G401.6 (cell line): ENCODE measurements at regions not wholly inside any gene's neighbourhood (a gene's known extent, or its start where the extent isn't known, plus 50 kb on each side); places are given as distances from the start of the nearest gene placed in this dataset.

Experiments
- FAIRE-seq: peaks from 2 replicates; lab custom pipeline; 2012; peaks lifted over from hg19 to GRCh38; lab: Jason Lieb, UNC

DNA sequence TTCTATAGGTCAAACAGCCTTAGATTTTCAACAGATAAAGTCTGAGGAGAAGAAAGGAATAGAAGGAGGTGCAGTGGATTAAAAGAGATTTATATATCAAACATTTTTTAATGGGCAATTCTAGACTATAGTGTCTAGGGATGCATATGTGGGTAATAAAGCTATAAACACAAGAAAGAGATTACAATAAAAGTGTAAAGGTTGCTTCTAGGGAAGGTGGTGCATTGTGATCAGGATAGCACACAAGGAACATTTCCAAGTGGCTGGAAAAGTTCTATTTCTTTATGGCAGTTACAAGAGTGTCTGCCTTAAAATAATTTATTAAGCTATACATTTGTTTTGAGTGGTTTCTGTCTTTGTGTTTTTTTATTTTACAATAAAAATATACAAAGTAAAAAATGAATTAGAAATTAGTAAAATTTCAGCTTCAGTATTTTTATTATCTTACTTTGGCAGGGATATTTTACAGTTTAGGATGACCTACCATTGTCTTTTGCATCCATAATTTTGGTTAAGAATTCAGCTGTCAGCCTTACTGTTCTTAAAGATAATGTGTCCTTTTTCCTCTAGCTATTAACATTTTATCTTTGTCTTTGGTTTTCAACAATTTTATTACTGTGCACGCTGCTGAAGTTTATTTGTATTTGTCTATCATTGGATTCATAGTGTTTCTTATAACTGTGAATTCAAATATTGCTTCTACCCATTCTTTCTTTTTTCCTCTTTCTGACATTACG is 221.8 kb downstream of the LACC1 start:
- FAIRE-seq: no peak

DNA sequence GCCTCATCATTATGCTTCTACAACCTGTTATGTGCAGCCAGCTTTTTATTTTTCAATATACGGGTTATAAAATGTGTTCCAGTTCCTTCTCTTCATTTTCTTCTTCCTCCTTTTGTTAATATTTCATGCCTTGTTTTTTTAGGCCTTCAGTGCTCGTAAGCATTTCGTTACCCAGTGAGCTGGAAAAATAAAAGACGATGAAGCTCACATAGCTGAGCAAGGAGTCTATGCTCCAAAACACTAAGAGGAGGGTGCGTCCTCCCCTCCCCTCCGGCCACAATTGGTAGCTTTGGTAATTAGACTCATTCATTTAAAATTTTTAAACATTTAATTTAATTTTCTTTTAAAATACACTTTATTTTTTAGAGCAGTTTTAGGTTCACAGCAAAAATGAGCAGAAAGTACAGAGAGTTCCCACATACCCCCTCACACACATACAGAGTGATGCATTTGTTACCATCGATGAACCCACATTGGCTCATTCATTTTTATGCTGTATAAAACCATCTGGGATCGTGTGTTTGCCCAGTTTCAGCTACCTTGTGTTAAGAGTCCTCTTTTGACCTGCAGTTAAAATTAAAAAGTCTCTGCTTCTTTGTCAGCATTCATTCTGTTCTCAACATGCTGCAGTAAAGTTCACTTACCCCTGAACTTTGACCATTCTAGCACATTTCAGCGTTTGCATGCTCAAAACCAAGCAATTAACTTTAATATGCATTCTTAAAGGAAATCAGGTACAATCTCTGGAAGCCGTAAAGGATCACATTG is 223.9 kb downstream of the LACC1 start:
- FAIRE-seq: no peak

DNA sequence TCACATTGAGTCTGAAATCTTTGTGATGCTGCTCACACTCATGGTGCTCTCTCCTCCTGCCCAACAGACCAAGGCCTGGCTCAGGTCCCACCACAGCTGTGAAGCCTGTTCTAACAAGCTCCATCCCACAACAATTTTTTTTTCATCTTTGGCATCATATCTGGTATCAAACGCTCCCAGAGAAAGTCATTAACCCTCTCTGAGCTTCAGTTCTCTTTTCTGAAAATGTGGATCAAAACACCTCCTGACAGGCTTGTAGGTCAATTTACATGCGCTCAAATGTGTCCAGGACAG is 224.4 kb downstream of the LACC1 start:
- no peak for FAIRE-seq

DNA sequence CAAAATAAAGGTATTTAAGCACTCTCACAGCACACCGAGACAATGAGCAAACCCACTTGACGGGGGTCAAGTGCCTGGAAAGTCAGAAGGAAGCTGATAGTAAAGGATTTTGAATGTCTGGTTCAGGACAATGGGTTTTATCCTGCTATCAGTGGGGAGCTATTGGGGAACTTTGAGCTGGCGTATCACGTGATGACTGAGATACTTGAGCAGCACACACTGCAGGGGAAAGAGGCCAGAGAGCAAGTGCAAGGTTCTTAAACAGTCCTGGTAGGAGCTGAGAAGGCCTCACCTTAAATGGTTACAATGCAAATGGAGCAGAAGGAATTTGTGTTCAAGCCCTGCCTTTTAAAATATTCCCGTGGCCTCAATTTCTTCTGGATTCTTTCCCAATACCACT is 225.3 kb downstream of the LACC1 start:
- FAIRE-seq: no peak

DNA sequence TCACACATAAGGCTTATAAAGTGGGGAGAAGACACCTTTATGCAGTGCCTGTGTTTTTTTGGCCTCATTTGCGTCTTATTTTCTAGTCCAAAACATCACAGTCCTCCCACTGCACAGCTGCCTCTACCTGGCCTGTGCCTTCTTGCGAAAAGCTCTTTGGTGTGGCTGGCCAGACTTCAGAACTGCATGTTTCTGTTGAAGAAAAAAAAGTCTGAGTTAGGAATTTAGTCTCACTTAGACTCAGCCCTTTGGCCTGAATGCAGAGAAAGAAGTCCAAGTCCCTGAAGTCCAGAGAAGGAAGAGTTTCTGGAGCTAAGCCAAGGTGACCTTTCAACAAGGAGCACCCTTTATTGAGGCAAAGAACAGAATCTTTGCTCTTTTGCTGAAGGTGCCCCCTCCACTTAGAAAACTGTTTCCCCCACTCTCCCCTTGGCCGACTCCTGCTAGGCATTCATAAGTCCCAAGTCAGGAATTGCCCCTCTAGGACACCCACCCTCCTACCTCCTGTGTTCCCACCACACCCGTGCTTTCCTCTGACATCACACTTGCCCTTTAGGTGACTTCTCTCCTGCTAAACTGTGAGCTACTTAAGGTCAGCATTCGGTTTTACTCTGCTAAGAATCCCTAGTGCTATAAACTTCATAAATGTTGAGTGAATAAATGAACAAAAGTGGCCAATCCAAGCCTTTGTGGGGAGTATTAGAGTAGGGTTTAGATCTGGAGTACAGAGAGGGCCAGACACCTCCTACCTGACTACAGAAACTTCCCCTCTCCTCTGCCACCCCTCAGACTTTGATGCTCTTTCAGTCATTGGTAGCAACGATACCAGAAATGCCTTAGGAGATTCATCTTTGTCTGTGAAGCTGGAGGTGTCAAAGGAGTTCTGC is 226.8 kb downstream of the LACC1 start:
- FAIRE-seq: no peak

DNA sequence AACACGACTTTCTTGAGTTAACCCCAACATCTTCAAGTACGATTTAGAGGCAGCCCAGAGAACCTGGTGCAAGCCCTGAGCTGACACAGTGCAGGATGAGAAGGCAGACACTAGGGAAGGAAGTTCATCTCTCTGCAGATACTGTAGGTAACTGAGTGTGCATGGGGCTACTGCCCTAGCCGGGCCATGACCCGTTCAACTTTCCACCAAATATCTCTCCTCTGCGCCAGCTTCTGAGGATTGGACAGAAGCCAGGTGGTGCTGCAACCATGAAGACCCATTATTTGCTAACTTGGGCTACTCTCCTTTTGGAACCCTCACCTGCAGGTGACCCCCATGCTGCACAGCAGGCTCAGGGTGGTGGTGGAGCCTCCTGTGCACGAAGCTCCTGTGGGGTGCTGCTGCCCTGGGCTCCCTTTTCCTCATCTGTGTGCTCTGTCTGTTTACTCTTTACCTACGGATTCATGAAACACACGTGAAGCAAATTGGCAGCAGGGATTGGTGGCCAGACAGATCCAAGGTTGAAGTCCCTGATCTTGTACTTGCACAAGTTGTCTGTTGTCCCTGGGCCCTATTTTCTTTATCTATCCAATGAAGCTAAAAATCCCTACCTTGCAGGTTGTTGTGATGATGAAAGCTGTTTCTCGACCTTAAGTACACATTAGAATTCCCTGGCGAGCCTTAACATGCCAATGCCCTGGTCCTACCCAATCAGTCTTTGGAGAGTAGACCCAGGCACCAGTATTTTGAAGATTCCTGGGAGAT is 227.8 kb downstream of the LACC1 start:
- FAIRE-seq: no peak

DNA sequence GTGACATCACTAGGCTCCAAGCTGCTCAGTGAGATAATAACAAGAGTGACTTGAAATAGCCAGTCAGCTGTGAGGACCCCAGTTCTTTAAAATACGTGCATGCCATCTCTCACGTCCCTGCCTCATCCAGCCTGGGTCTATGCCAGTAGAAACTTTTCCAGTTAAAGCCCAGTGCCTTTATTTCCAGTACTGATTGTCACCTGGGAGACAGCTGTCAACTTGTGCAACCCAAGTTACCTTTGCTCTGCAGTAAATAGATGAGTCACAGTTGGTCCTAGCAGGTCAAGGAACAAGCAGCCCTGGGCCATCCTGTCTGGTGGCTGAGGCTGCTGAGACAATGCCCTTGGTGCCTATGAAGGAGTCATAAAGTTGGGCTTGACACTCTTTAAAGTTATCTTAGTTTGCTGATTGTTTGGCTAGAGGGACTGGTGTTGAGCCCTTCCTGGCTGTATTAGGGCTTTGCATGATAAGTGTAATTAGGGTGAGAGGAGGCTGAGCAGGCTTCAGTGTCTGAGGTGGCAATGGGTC is 228.7 kb downstream of the LACC1 start:
- FAIRE-seq: no peak

DNA sequence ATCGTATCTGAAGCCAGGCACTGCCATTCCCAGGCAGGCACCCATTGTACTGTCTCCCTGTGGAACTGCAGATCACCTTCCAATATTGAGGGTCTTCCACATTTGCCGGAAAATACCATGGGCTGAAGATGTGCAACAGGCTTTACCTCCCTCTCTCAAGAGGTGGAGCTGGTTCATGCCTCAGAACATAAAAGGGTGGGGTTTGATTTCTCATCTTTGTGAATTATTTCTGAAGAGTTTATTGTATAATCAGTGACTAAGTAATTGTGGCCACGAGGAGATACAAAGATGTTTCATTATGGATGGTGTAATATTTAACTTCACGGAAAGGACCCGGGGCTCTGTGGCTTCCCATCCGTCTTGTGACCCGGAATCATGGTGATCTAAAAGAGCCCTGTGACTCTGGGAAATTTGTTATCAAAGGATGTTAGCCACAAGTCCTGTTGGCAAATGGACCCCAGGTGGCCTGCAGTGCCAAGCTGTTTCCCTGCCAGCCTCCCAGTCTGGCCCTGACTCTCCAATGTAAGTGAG is 230.5 kb downstream of the LACC1 start:
- no peak for FAIRE-seq

DNA sequence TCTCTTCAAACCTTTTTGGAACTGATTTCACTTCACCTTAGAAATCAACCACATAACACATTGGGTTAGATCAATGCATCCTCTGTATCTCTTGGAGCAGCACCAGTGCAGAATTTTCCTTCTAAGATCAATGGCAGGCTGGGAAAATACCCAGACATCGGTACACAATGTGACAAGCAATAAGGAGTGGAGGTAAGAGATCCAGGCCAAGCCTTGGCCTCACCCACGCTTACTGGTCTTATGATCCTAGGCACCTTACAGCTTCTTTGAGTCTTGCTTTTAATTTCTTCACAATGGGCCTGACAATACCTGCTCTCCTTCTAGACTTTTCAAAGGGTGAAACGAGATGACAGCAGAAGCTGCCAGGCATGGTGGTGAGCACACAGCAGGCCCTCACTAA is 232.0 kb downstream of the LACC1 start:
- no peak for FAIRE-seq

DNA sequence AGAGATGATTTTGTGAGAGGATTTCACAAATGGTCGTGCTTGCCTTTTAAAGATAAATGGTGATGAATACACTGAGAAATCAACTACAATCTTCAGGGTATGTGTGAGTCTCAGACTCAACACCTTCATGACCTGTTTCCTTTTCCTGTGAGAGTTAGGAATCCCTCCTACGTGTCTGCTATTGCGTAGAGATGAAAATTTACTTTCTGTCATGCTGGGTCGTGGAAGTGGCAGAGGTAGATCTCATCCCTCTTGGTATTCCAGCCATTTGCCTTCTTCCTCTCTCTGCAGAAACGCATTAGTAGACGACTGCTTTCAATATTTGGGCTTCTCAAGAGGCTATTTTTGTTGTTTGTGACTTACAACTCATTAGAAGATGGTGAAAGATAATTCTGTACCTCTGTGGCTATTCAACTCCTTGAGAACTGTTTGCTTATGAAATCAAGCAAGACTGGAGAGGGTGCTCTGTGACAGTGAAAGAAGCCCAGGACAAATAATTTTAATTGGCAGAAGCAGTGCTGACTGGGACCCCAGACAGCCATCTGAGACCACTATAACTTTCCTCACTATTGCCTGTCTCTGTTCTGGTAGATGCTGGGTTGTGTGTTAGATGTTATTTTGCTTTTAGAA is 233.1 kb downstream of the LACC1 start:
- FAIRE-seq: no peak

DNA sequence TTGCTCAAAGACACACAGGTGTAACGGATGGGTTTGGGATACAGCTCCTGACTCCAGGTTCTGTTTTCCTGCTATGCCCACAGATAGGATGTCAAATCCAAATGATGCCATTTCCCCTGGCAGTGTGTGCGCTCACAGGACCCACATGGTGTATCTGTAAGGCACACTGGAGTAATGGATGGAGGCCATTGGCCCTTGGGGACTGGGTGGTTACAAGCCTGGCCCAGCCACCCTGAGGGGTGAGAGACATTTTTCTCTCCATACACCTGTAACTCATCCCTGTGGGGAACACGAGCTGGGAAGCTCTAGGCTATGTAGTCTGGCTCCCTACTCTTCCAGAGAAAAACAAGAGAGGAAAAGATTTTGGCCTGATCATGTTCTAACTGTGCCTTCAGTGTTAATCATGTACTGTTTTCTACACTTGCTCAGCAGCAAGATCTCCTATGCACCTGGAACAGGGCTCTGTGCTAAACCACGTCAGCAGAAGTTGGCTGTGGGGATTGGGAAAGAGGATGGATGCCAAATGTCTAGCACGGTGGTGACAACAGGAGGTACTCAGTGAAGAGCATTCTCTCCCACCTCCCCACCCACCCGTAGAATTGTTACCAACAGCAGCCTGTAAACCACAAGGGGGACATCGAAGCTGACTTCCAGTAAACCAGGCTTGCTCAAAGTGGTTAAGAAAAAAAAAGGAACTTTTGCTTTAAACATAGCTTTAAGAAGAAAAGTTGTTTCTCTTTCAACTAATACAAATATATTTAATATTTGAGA is 237.0 kb downstream of the LACC1 start:
- FAIRE-seq: no peak

DNA sequence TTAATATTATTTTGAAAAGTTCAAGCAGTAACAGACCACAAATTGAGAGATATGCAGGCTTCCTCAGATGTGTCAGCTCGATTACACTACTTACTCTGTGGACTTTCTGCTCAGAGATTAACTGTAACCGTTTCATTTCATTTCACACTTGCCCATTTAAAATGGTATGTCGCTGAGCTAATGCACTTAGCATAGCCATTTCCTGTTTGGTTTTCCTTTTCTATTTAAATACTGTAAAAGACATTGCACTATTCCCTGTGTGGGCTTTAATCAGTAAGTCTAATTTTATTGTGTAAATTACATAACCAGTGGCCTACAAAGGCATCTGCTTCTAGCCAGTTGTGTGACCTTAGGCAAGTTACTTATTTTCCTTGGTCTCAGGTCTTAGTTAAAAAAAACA is 237.6 kb downstream of the LACC1 start:
- no peak for FAIRE-seq

DNA sequence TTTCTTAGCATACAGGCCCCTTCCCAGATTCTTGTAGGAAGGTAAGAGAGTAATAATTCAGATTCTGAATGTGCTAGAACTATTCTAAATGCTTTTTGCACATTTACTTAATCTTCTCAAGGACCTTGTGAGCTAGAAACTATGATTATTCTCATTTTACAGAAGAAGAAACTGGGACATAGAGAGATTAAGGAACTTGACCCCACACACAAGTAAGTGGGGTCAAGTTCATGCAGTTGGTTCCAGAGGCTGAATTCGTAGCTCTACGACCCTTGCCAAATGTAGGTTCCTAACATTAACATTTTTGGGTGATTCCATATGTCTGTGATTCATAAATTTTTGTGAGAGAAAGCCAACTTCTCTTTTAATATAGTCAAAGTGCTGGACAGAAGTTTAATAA is 238.1 kb downstream of the LACC1 start:
- FAIRE-seq: no peak

DNA sequence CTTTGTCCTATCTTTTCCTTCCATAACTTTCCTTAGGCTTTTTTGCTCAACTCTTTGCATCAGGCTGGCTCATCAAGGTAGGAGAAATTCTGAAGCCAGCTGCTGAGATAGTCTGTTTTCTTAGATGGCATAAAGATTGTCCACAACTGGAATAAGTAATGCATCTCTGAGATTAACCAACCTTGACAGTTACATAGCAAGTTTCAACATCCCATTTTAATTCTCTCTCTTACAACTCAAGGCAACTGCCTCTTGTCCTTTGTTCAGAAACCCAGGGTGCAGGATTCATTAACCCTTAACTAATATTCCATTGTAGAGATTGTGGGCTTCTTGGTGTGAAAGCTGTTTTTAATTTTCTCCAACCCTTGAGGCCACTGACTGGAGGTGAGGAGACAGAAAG is 239.2 kb downstream of the LACC1 start:
- FAIRE-seq: no peak

DNA sequence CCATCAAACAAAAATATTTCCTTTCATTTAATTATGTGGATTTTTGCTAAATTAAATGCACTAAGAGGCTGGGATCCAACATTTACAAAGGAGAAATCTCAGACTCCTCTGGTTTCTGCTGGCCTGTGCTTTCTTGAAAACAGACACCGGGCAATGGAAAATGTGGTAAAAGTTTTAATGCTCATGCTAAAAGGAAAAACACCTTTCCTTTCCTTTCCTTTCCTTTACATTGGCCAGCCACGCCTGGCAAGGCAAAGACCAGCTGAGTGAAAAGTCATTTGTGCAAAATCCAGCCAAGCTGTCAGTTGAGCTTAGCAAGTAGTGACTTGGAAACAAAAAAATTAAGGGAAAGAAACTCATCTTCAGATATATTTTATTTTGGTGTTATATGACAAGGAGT is 240.3 kb downstream of the LACC1 start:
- no peak for FAIRE-seq

DNA sequence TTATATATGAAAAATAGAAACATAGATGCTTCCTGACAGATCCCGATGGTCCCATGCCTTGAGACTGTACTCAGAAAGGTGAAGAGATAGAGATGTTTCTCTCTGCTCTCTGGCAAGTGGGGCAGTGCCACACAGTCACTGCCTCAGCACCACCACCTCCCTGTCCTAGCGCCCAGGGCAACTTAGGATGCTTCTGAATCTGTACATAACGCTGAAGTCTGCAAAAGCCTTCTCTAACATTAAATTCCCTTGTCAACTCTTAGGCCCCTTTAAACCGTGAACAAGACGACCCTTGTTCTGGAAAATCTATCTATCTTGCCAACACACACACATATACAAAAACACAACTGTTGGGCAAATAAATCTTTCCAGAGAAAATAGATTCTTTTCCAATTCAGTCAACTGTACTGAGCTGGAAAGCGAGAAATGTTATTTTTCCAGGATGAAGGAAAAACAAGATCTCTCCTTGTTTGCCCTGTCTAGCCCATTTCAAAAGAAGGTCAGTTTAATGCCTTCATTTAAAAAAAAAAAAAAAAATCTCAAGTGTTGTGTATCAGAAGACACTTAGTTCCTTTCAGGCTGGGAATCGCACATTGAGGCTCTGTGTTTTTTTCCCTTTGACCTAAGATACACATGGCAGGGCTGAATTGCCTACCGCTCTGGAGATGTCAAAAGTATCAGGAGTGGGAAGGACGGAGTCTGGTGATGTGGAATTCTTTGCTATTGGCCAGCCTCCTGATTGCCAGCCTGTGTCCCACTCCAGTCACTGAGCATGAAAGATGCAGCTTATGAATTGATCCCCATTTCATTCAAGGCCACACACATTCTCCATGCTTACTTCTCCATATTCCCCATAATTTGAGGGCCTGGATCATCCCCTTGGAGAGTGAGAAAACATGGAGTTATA is 241.4 kb downstream of the LACC1 start:
- FAIRE-seq: no peak

DNA sequence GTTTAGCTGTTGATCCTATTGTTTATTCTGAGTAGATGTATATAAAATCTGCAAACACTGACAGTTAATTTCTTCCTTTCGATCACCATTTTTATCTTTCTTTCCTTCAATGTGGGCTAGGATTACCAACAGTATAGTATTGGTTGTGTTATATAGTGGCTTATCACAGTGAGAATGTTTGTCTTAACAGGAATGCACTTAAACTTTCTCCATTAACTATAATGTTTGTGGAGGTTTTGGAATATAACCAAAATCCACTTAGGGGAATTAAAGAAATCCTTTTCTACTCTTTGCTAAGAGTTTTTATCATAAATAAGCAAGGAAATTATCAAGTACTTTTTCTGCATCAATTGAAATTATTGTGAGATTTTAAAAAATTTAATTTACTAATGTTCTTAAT is 244.6 kb downstream of the LACC1 start:
- FAIRE-seq: no peak

DNA sequence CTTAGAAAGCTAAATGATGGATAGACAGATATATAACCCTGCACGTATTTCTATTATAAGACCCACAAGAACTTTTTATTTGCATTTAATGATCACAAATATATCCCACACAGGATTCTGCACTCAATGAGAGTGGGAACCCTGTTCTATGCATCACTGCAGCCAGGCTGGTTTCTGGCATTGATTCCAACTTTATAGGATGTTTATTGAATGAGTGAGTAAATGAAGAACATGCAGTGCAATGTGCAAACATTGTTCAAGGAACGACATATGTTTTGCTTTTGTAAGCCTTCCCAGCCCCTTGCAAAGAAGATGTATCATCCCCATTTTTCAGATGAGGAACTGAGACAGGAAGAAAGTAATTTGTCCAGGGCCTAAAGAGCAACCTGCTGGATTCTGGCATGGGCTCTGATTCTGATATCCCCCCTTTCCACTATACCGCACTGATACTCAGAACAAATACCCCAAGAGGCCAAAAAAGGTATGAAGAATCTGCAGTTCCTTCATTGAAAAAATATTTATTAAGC is 246.3 kb downstream of the LACC1 start:
- no peak for FAIRE-seq

DNA sequence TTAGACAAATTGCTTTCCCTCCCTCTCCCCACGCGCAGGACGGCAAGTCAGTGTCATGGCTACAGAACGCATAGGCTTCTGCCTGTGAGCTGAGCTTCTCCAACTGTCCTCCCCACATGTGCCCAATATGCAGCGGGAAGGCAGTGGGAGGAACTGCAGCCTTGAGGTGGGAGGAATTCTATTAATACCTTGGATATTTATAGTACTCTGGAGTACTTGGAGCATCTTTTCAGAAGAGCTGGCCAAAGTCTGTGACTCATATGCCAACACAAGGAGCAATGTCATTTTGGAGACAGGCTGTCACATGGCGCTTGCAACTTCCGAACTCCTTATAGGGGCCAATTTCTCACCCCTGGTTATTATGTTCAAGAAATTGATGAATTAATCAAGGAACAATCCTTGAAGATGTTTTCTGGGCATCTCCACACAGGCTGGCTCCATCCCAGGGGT is 245.0 kb upstream of the SERP2 start:
- no peak for FAIRE-seq
